Naive B cell (primary cell): ENCODE measurements at regions not wholly inside any gene's neighbourhood (a gene's known extent, or its start where the extent isn't known, plus 50 kb on each side); places are given as distances from the start of the nearest gene placed in this dataset.

Source experiments
- ATAC-seq, 2 donors: fragments of 150-1000 bp; cut with Tn5 transposase; 2 replicates each; pipeline ENCODE4 v1.10.0; 2021; ENCODE audit warnings: low read depth in 2 of 2, mild to moderate bottlenecking in 2 of 2, moderate library complexity in 2 of 2
- DNase-seq: peaks from one replicate; pipeline ENCODE4 v3.0.0; 2022
- H3K27ac Mint-ChIP-seq, 6 donors: one replicate each; pipeline ENCODE4 v1.8.0; 2020 to 2022; ENCODE audit warnings: mild to moderate bottlenecking in 6 of 6, mixed read lengths in 6 of 6, moderate library complexity in 5 of 6, inconsistent platforms in 2 of 6
- H3K27me3 Mint-ChIP-seq, 3 donors: one replicate each; pipeline ENCODE4 v1.8.0; 2021 to 2022; ENCODE audit warnings: mixed read lengths in 3 of 3, mild to moderate bottlenecking in 1 of 3
- H3K36me3 Mint-ChIP-seq, 2 donors: one replicate each; pipeline ENCODE4 v1.8.0; 2020 to 2022; ENCODE audit warnings: mixed read lengths in 2 of 2, inconsistent platforms in 1 of 2, mild to moderate bottlenecking in 1 of 2
- H3K4me1 Mint-ChIP-seq, 3 donors: one replicate each; pipeline ENCODE4 v1.8.0; 2020 to 2022; ENCODE audit warnings: mixed read lengths in 3 of 3, inconsistent platforms in 1 of 3, mild to moderate bottlenecking in 1 of 3, moderate library complexity in 1 of 3
- H3K4me3 Mint-ChIP-seq, 8 donors: one replicate each; pipeline ENCODE4 v1.8.0; 2020 to 2022; ENCODE audit warnings: mild to moderate bottlenecking in 8 of 8, mixed read lengths in 8 of 8, moderate library complexity in 8 of 8, inconsistent platforms in 2 of 8
- H3K9me3 Mint-ChIP-seq, 7 donors: one replicate each; pipeline ENCODE4 v1.8.0; 2020 to 2022; ENCODE audit warnings: mixed read lengths in 7 of 7, mild to moderate bottlenecking in 5 of 7, inconsistent platforms in 2 of 7, moderate library complexity in 1 of 7

GRCh38 chr14:76686646-76687045 lies 74.6 kb upstream of the VASH1 start:
- H3K4me1 Mint-ChIP-seq: no peaks in the 10 kb centered on the region
- H3K4me3 Mint-ChIP-seq: no peak overlapping the region
- H3K27me3 Mint-ChIP-seq: peaks cover 3 to 56% (median 36%) of the 10 kb centered on the region in 3 donors
- ATAC-seq (no peak), DNase-seq (no peak)
- peaks cover 13 to 17% of the 10 kb centered on the region in 2 donors for H3K36me3 Mint-ChIP-seq
- peaks cover 9 to 63% (median 30%) of the 10 kb centered on the region in 7 donors for H3K9me3 Mint-ChIP-seq
- no peak overlapping the region for H3K27ac Mint-ChIP-seq

DNA sequence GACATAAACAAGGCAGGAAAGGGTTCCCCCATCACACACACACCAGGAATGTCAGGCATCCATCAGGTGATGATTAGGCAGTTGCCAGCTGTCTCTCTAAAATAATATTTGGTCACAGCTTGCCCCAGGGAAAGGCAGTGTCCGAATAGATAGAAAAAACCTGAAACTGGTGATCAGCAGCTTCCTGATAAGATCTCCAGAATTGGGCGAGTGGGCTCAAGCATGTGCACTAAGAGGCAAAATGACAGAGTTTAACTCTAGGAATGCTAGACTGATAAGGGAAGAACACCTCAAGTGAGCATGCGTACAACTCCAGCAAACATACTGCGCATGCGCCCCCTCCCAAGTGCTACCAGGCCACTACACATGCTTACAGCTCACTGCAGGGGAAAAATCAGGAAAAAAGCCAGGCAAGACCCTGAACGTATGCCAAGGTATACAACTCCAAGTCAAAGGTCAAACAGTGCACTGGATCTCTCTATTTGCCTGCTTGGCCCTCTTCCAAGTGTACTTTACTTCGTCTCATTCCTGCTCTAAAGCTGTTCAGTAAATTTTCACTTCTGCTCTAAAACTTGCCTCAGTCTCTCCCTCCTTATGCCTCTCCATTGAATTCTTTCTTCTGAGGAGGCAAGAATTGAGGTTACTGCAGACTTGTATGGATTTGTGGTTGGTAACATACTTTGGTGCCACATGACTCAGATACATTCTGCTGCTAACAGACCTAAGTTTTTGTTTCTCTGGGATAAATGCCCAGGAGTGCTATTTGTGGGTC lies 73.5 kb upstream of the VASH1 start:
- Mint-ChIP-seq H3K36me3 (peaks cover 9 to 16% of the 10 kb centered on the region in 2 donors), H3K27ac (no peak overlapping the region), H3K4me1 (no peaks in the 10 kb centered on the region), H3K9me3 (peaks cover 5 to 54% (median 23%) of the 10 kb centered on the region in 7 donors), H3K27me3 (peaks cover 3 to 56% (median 43%) of the 10 kb centered on the region in 3 donors), H3K4me3 (no peak overlapping the region)
- ATAC-seq: no peak
- no peak for DNase-seq

DNA sequence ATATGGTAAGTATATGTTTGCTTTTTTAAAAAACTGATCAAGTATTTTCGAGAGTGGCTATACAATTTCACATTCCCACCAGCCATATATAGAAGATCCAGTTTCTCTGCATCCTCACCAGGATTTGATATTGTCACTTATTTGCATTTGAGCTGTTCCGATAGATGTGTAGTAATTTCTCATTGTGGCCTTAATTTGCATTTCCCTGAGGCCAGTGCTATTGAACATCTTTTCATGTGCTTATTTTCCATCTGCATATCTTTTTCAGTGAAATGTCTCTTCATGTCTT lies 72.9 kb upstream of the VASH1 start:
- Mint-ChIP-seq H3K27ac (no peak overlapping the region), H3K27me3 (peaks cover 3 to 56% (median 44%) of the 10 kb centered on the region in 3 donors), H3K9me3 (peaks cover 4 to 49% (median 19%) of the 10 kb centered on the region in 7 donors), H3K4me1 (no peaks in the 10 kb centered on the region), H3K36me3 (peaks cover 4 to 11% of the 10 kb centered on the region in 2 donors), H3K4me3 (no peak overlapping the region)
- ATAC-seq (no peak), DNase-seq (no peak)

DNA sequence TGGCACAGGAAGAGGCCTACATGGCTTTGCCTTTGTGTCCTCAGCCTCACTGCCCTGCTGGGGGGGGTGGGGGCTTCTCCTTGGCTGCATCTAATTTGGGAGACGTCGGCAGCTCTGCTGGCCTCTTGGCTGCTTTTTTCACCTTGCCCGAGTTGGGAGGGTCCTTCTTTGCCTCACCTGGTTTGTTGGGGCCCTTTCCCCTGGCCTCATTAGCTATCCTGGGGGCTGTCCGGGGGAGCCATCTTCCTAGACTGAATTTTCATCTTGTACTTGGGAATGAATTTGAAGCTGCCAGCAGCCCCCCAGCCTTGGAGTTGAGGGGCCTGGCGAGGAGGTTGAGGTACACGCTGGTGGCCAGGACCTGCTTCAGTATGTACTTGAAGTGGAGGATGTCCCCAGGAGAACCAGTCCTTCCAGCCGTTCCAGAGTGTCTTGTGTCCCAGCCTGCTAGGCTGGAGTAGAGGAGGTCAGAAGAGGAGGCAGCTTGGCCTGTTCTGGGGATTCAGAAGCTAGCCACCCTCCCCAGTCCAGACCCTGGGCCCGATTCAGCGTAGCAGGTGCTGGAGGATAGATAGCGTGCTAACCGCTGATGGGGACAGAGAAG lies 70.7 kb upstream of the VASH1 start:
- Mint-ChIP-seq H3K27me3 (peaks cover 5 to 58% (median 53%) of the 10 kb centered on the region in 3 donors), H3K36me3 (peaks cover 4 to 10% of the 10 kb centered on the region in 2 donors), H3K4me1 (no peaks in the 10 kb centered on the region), H3K27ac (no peak overlapping the region), H3K4me3 (peak overlapping the region in 1 of 8 donors; percentile 5), H3K9me3 (peaks cover 2 to 34% (median 18%) of the 10 kb centered on the region in 7 donors)
- no peak for DNase-seq
- no peak for ATAC-seq

- no peak for DNase-seq
- no peaks in the 10 kb centered on the region for H3K36me3 Mint-ChIP-seq
- peaks cover 7 to 45% (median 28%) of the 10 kb centered on the region in 3 donors for H3K27me3 Mint-ChIP-seq
- no peak for ATAC-seq
- H3K9me3 Mint-ChIP-seq: peaks cover 0 to 3% (median 0%) of the 10 kb centered on the region in 7 donors
- H3K4me3 Mint-ChIP-seq: no peak overlapping the region
- no peak overlapping the region for H3K27ac Mint-ChIP-seq
- H3K4me1 Mint-ChIP-seq: no peaks in the 10 kb centered on the region
These were observed 67.2 kb upstream of the VASH1 start for GRCh38 chr14:76694106-76694505.

- Mint-ChIP-seq H3K4me1 (no peaks in the 10 kb centered on the region), H3K27ac (no peak overlapping the region), H3K9me3 (no peaks in the 10 kb centered on the region), H3K27me3 (peaks cover 7 to 36% (median 17%) of the 10 kb centered on the region in 3 donors), H3K36me3 (no peaks in the 10 kb centered on the region), H3K4me3 (no peak overlapping the region)
- ATAC-seq (no peak), DNase-seq (no peak)
These were observed 65.9 kb upstream of the VASH1 start for GRCh38 chr14:76695263-76695920.

DNA sequence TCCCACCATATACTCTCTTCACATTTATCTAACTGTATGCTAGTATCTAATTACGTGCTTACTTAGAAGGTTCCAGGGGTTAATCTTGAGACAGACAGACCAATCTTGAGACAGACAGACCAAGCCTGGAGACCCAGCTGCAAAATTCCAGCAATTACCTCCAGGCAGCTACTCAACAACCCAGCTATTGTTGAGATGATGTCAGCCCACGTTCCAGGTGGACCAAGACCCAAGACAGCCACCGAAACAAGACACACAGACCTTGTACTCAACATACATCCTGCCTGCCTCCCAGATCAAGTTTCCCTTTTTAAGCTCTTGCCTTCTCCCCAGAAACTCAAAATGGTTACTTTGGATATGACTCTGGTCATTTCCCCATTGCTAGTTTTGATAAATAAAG lies 64.9 kb upstream of the VASH1 start:
- Mint-ChIP-seq H3K4me1 (no peaks in the 10 kb centered on the region), H3K27me3 (peaks cover 4 to 29% (median 7%) of the 10 kb centered on the region in 3 donors), H3K9me3 (no peaks in the 10 kb centered on the region), H3K4me3 (no peak overlapping the region), H3K36me3 (no peaks in the 10 kb centered on the region), H3K27ac (no peak overlapping the region)
- no peak for DNase-seq
- ATAC-seq: no peak

DNA sequence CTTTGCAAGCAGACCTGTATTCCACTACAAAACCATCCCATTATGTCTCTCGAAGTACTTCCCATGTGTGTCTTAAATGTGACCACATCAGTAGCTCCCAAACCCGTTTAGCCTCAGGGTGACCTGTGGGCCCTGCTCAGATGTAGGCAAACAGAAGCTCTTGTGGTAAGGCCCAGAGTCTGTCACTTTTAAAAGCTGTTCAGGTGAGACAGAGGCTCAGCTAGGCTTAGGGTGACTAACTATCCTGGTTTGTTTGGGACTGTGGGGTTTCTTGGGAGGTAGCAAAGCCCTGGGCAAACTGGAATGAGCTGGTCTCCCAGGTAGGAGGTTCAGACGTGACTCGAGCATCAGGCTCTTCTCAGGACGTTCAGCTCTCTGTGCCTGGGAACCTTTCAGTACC lies 64.5 kb upstream of the VASH1 start:
- H3K9me3 Mint-ChIP-seq: no peaks in the 10 kb centered on the region
- peaks cover 4 to 29% (median 7%) of the 10 kb centered on the region in 3 donors for H3K27me3 Mint-ChIP-seq
- no peaks in the 10 kb centered on the region for H3K36me3 Mint-ChIP-seq
- DNase-seq (no peak), ATAC-seq (no peak)
- H3K4me1 Mint-ChIP-seq: no peaks in the 10 kb centered on the region
- H3K4me3 Mint-ChIP-seq: no peak overlapping the region
- no peak overlapping the region for H3K27ac Mint-ChIP-seq

GRCh38 chr14:76697246-76697905 lies 63.9 kb upstream of the VASH1 start:
- ATAC-seq: no peak
- H3K4me1 Mint-ChIP-seq: no peaks in the 10 kb centered on the region
- DNase-seq: no peak
- H3K27ac Mint-ChIP-seq: no peak overlapping the region
- no peaks in the 10 kb centered on the region for H3K36me3 Mint-ChIP-seq
- H3K4me3 Mint-ChIP-seq: no peak overlapping the region
- H3K9me3 Mint-ChIP-seq: no peaks in the 10 kb centered on the region
- H3K27me3 Mint-ChIP-seq: peaks cover 4 to 27% (median 7%) of the 10 kb centered on the region in 3 donors

GRCh38 chr14:76698191-76698590 lies 63.1 kb upstream of the VASH1 start:
- ATAC-seq (no peak), DNase-seq (no peak)
- Mint-ChIP-seq H3K36me3 (no peaks in the 10 kb centered on the region), H3K9me3 (no peaks in the 10 kb centered on the region), H3K4me1 (no peaks in the 10 kb centered on the region), H3K4me3 (no peak overlapping the region), H3K27ac (no peak overlapping the region), H3K27me3 (peaks cover 4 to 21% (median 13%) of the 10 kb centered on the region in 3 donors)

DNA sequence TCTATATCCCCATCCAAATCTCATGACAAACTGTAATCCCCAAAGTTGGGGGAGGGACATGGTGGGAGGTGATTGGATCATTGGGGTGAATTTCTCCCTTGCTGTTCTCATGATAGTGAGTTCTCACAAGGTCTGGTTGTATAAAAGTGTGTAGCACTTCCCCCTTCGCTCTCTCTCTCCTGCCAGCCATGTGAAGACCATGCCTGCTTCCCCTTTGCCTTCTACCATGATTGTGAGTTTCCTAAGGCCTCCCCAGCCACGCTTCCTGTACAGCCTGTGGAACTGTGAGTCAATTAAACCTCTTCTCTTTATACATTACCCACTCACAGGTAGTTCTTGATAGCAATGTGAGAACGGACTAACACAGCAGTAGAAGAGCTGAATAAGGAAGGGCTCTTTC lies 62.6 kb upstream of the VASH1 start:
- DNase-seq: no peak

GRCh38 chr14:76699209-76699938 lies 61.9 kb upstream of the VASH1 start:
- Mint-ChIP-seq H3K4me1 (no peaks in the 10 kb centered on the region), H3K27me3 (peaks cover 4 to 16% (median 13%) of the 10 kb centered on the region in 3 donors), H3K4me3 (no peak overlapping the region), H3K27ac (no peak overlapping the region), H3K9me3 (no peaks in the 10 kb centered on the region), H3K36me3 (no peaks in the 10 kb centered on the region)
- ATAC-seq (no peak), DNase-seq (no peak)

More for the DNA sequence above, 62.6 kb upstream of the VASH1 start:
- H3K27me3 Mint-ChIP-seq: peaks cover 4 to 21% (median 13%) of the 10 kb centered on the region in 3 donors
- H3K4me3 Mint-ChIP-seq: no peak overlapping the region
- H3K36me3 Mint-ChIP-seq: no peaks in the 10 kb centered on the region
- H3K4me1 Mint-ChIP-seq: no peaks in the 10 kb centered on the region
- ATAC-seq: no peak
- no peak overlapping the region for H3K27ac Mint-ChIP-seq
- no peaks in the 10 kb centered on the region for H3K9me3 Mint-ChIP-seq

DNA sequence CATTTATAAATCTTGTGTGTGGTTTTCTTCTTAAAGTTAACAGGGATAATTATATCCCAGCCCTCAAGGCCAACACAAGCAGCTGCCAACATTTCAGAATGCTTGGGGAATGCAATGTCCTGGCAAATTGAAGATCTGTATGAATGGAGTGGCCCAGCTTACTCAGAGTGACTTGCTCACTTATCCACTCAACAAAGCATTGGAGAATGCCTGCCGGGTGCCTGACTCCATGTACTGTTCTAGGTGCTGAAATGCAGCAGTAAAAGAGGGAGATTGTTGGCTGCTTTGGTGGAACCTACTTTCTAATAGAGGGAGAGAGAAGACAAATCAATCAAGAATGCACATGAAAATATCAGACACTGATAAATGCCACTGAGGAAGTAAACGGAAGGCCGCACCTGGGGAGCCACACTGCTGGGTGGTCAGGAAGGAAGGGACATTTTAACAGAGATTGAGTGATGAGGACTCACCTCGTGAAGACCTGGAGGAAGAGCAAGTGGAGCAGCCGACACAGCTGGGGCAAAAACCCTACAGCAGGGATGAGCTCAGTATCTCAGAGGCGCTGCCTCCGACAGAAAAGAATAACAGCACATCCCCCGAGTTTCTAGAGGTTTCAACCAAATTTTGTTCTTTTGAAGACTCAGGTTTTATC lies 61.2 kb upstream of the VASH1 start:
- Mint-ChIP-seq H3K4me1 (no peaks in the 10 kb centered on the region), H3K27ac (peak overlapping the region in 1 of 6 donors; percentile 86), H3K27me3 (peaks cover 4 to 12% (median 8%) of the 10 kb centered on the region in 3 donors), H3K36me3 (no peaks in the 10 kb centered on the region), H3K4me3 (no peak overlapping the region), H3K9me3 (no peaks in the 10 kb centered on the region)
- no peak for DNase-seq
- ATAC-seq: no peak
